Heart left ventricle (tissue), 16 donors: ENCODE measurements at regions not wholly inside any gene's neighbourhood (a gene's known extent, or its start where the extent isn't known, plus 50 kb on each side); places are given as distances from the start of the nearest gene placed in this dataset.

Experiments
- ATAC-seq, 4 donors: fragments of 200-7000 bp; cut with Tn5 transposase; one replicate each; pipeline ENCODE4 v1.9.1; 2020 to 2022; ENCODE audit warnings: moderate library complexity in 4 of 4, mild to moderate bottlenecking in 3 of 4, moderate number of reproducible peaks in 1 of 4
- DNase-seq, 5 donors: peaks; one replicate each; pipeline ENCODE4 v3.0.0-alpha.2; 2020
- H3K27ac ChIP-seq, 12 donors: fragments of 200-600 bp; sonication (generic) in 4 of 12; one replicate each; pipeline versions ENCODE4 v1.5.0 to v1.8.0; 2016 to 2022; ENCODE audit warnings: mild to moderate bottlenecking in 2 of 12
- H3K27me3 ChIP-seq, 9 donors: fragments of 200-600 bp; sonication (generic) in 2 of 9; one replicate each; pipeline versions ENCODE4 v1.5.1 to v1.8.0; 2016 to 2022; ENCODE audit warnings: mild to moderate bottlenecking in 3 of 9
- H3K36me3 ChIP-seq, 9 donors: fragments of 200-600 bp; sonication (generic) in 2 of 9; one replicate each; pipeline versions ENCODE4 v1.5.0 to v1.8.0; 2018 to 2022; ENCODE audit warnings: mild to moderate bottlenecking in 2 of 9
- H3K4me1 ChIP-seq, 12 donors: fragments of 200-600 bp; sonication (generic) in 4 of 12; one replicate each; pipeline versions ENCODE4 v1.5.0 to v1.8.0; 2016 to 2022; ENCODE audit warnings: mild to moderate bottlenecking in 3 of 12
- H3K4me3 ChIP-seq, 12 donors: fragments of 200-600 bp; sonication (generic) in 4 of 12; one replicate each; pipeline versions ENCODE4 v1.5.0 to v1.8.0; 2017 to 2022; ENCODE audit warnings: mild to moderate bottlenecking in 9 of 12, moderate library complexity in 4 of 12
- H3K9me3 ChIP-seq, 12 donors: fragments of 200-600 bp; sonication (generic) in 4 of 12; one replicate each; pipeline versions ENCODE4 v1.5.0 to v1.8.0; 2016 to 2022; ENCODE audit warnings: mild to moderate bottlenecking in 1 of 12
- POLR2A ChIP-seq, 2 donors: fragments of 450-650 bp; IDR thresholded peaks; one replicate each; pipeline ENCODE4 v1.6.1; 2017; ENCODE audit warnings: antibody characterized with exemption in 2 of 2, mild to moderate bottlenecking in 2 of 2, moderate library complexity in 2 of 2
- WGBS, 4 donors: extraction: QIAGEN DNeasy Blood & Tissue Kit in 2 of 4; methylation state at CpG; one replicate each; pipeline versions ENCODE4 v1.1.5 to v1.1.7; 2013 to 2018; 5-methylcytosine and 5-hydroxymethylcytosine counted together
- intact Hi-C, 10 donors: fragments of 100-400 bp; cut with DNase I; formaldehyde crosslinking; loops; one replicate each; pipeline versions ENCODE4 v1.11.1 to v1.14.2; 2022
- TF ChIP-seq, protein P1 (sequence below), 12 donors: fragments of 200-600 bp; sonication (generic) in 4 of 12; IDR thresholded peaks; one replicate each; pipeline versions ENCODE4 v1.5.0 to v1.8.0; 2018 to 2022; ENCODE audit warnings: antibody characterized with exemption in 12 of 12, mild to moderate bottlenecking in 5 of 12
- donor health status: ischemic (EF 13 %, LVEDD 7.1; RV severe dilation, severe dysfunction).
- donor health status: healthy with polysubstance abuse.
- donor health status: DM: no; HTN: yes; CAD: no.
- donor health status: DM: no; HTN: no; CAD: no.
- donor health status: ischemic (EF 25% LVEDD 6.9; RV normal size, moderate dysfunction).
- donor health status: ischemic (EF 25% LVEDD 5.7; RV mildly dilated, moderate dysfunction).
- donor health status: healthy.
- donor health status: DM: yes; HTN: yes; CAD: no.
- donor health status: ischemic (EF 35%, LVEDD 5.7; RV mildly dilated, moderate dysfunction).
- donor health status: nonischemic (EF 11% LVEDD 7.7; RV severe dilation, severe dysfunction).
- donor health status: DM: yes; HTN: yes; CAD: no.
- donor health status: PGD.
- donor health status: ischemic (EF 29% LVEDD 5.4; RV normal size, mild dysfunction).
- donor health status: nonischemic (EF 23%, LVEDD 6.1; RV moderate dilation, normal function).

DNA sequence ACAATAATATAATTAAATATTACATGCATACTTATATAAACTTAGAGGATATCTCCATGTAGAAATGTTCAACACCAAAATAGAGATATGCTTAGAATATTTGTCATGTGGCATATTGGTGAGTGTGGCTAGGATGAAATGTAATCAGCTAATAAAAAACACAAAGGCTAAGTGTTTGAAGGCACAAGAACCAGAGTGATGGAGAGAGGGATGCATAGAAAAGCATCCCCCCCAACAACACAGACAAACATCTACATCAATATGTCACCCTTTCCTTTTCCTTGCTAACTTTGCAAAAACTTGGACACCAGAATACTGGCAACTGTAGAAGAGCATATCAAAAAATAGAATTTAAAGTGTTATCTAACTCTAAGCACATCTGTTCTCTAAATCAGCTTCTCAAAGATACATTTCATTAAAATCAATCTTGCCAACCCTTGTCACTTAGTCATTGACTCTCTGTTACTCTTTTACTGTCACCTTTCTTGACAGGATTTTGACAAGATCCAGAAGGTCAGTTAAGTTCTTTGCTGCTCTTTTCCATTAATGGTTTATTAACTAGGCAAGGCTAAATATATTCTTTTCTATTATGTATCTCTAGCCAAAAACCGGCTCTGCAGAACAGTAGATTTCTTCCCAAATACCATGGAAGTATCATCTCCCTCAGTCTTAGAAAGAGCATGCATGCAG is 695.9 kb downstream of the OTOL1 start:
- Histone ChIP-seq H3K36me3 (no peaks in the 10 kb centered on the region), H3K27ac (no peak overlapping the region), H3K9me3 (peaks cover 0 to 8% (median 0%) of the 10 kb centered on the region in 12 donors), H3K4me1 (peaks cover 0 to 9% (median 0%) of the 10 kb centered on the region in 12 donors), H3K27me3 (no peaks in the 10 kb centered on the region), H3K4me3 (no peak overlapping the region)
- DNase-seq (no peak), ATAC-seq (peak in 1 of 4 donors; percentile 74)
- TF ChIP-seq, protein P1, sequence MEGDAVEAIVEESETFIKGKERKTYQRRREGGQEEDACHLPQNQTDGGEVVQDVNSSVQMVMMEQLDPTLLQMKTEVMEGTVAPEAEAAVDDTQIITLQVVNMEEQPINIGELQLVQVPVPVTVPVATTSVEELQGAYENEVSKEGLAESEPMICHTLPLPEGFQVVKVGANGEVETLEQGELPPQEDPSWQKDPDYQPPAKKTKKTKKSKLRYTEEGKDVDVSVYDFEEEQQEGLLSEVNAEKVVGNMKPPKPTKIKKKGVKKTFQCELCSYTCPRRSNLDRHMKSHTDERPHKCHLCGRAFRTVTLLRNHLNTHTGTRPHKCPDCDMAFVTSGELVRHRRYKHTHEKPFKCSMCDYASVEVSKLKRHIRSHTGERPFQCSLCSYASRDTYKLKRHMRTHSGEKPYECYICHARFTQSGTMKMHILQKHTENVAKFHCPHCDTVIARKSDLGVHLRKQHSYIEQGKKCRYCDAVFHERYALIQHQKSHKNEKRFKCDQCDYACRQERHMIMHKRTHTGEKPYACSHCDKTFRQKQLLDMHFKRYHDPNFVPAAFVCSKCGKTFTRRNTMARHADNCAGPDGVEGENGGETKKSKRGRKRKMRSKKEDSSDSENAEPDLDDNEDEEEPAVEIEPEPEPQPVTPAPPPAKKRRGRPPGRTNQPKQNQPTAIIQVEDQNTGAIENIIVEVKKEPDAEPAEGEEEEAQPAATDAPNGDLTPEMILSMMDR (IDR thresholded peaks at IDR 0.05), result no peak
- WGBS, 4 donors, result 19 to 50% (median 29%) methylated on average over 1 of the region's 1 CpG
- intact Hi-C loops, result loop anchor here in 1 of 10 donors (10.0 kb wide), 1 partner anchor 58 kb away; no protein-coding TSS in a partner anchor

DNA sequence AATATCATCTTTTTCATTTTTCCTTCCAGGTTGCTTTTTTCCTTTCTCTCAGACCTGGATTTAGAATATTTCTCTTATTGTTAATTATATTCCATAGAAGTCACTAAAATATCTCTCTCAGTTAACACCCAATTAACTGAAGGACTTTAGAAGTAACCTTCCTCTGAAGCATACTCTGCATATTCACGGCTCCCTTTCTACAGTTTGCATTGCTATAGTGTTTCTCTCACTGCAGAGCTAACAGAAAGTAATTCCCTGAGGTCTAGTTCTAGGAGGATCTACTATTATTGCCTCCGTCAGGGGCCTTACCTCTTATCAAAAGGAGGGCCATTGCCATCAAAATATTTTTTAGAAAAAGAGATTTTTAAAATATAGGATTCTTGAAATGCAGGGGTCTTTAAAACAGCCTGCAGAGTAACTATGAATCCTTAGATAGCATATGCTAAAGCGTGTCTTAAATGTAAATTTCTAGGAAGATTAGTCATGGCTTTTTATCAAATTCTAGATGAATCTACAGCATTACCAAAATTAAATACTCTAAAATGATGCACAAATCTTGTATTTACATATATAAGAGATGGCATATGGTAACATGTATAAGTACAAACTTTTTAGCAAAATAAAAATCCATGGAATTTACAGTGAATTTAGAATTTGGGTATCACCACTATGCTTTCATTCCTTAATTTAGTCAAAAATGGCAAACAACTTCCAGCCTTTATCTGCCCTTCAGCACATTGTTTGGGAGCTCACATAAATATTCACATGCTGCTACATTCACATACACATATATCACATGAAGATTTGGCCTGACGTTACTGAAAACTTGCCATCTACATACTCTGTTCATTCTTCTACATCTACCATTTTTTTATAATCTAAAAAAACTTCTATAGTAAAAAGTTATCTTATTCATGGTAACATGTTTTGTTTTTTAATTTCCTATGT is 696.8 kb downstream of the OTOL1 start:
- peaks cover 0 to 7% (median 0%) of the 10 kb centered on the region in 12 donors for H3K9me3 ChIP-seq
- TF ChIP-seq, protein P1 (IDR thresholded peaks at IDR 0.05), result no peak
- no peak for TF ChIP-seq POLR2A (IDR thresholded peaks at IDR 0.05)
- H3K27ac ChIP-seq, result no peak overlapping the region
- no peaks in the 10 kb centered on the region for H3K27me3 ChIP-seq
- intact Hi-C loops, result loop anchor here in 1 of 10 donors (10.0 kb wide), 1 partner anchor 59 kb away; no protein-coding TSS in a partner anchor
- H3K4me3 ChIP-seq, result no peak overlapping the region
- DNase-seq (no peak), ATAC-seq (no peak)
- WGBS, 4 donors, result 41 to 71% (median 56%) methylated on average over 4 of the region's 4 CpGs
- no peaks in the 10 kb centered on the region for H3K36me3 ChIP-seq
- peaks cover 0 to 9% (median 0%) of the 10 kb centered on the region in 12 donors for H3K4me1 ChIP-seq

DNA sequence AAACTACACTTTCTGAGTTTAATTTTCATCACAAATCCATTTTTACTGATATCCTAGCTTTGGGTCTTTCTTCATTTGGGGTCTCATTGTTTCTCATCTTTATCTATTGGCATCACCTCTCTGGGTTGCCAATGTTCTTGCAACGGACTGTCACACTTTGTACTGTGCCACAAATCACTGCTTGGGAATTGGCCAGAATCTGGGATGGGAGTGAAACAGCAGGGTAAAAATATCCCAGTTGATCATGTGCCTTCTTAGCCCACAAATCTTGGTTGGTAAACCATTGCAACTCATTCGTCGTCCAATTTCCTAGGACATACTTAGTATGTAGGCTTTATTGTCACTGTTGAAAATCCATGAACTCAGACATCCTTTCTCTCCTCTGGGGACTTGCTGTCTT is 698.5 kb downstream of the OTOL1 start:
- Histone ChIP-seq H3K36me3 (no peaks in the 10 kb centered on the region), H3K4me1 (peaks cover 0 to 9% (median 0%) of the 10 kb centered on the region in 12 donors), H3K9me3 (peaks cover 0 to 7% (median 0%) of the 10 kb centered on the region in 12 donors), H3K4me3 (no peak overlapping the region), H3K27ac (peak overlapping the region in 5 of 12 donors; percentile 11 to 62 (median 20)), H3K27me3 (no peaks in the 10 kb centered on the region)
- TF ChIP-seq POLR2A (IDR thresholded peaks at IDR 0.05), result no peak
- TF ChIP-seq, protein P1 (IDR thresholded peaks at IDR 0.05), result no peak
- 50 to 51% (median 50%) methylated on average over 3 of the region's 3 CpGs for WGBS, 4 donors
- intact Hi-C loops, result loop anchor here in 1 of 10 donors (10.0 kb wide), 1 partner anchor 60 kb away; no protein-coding TSS in a partner anchor
- peak; percentile 77 to 90 (median 86) for ATAC-seq
- DNase-seq, result peak in 3 of 5 donors; percentile 27 to 45 (median 34)

DNA sequence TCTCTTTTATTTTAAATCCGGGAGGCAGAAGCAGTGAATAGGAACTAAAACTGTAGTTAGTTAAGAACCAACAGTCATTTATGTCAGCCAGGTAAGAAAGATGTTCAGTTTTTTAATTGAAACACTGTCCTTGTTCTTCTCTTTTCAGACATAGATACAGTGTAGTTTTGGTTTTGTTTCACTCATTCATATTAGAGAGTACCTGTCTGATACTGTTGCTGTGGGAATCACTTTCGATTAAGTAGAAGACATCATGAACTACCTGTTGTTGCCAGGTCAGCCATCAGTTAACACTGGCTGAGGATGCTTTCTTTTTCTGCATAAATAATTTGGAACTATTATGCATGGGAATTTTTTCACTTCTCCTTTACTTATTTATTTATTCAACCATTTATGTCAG is 700.4 kb downstream of the OTOL1 start:
- H3K27ac ChIP-seq, result no peak overlapping the region
- H3K36me3 ChIP-seq, result no peaks in the 10 kb centered on the region
- ATAC-seq (no peak), DNase-seq (no peak)
- TF ChIP-seq, protein P1 (IDR thresholded peaks at IDR 0.05), result no peak
- no peak for TF ChIP-seq POLR2A (IDR thresholded peaks at IDR 0.05)
- H3K4me3 ChIP-seq, result no peak overlapping the region
- intact Hi-C loops, result loop anchor here in 1 of 10 donors (10.0 kb wide), 1 partner anchor 62 kb away; no protein-coding TSS in a partner anchor
- WGBS, 4 donors, result 50 to 77% (median 72%) methylated on average over 2 of the region's 2 CpGs
- H3K9me3 ChIP-seq, result peaks cover 0 to under 1% (median 0%) of the 10 kb centered on the region in 12 donors
- H3K4me1 ChIP-seq, result peaks cover 0 to 9% (median 0%) of the 10 kb centered on the region in 12 donors
- H3K27me3 ChIP-seq, result no peaks in the 10 kb centered on the region
